Mesothelial cell of epicardium (in vitro differentiated cells): ENCODE measurements at regions not wholly inside any gene's neighbourhood (a gene's known extent, or its start where the extent isn't known, plus 50 kb on each side); places are given as distances from the start of the nearest gene placed in this dataset.
A peak's percentile ranks its signal among the peaks of the same experiment; 100 is the strongest.

Source experiments
- DNase-seq, 2 experiments: peaks; one replicate each; pipeline ENCODE4 v3.0.0; 2021; ENCODE audit warnings: low spot score in 2 of 2; ENCODE audit not compliant: unreplicated experiment in 2 of 2
- H3K27ac Mint-ChIP-seq: 2 replicates; pipeline ENCODE4 v1.8.0; 2021; ENCODE audit warnings: mixed read lengths
- H3K27me3 Mint-ChIP-seq: 2 replicates; pipeline ENCODE4 v1.8.0; 2021; ENCODE audit warnings: low read depth, mixed read lengths
- H3K36me3 Mint-ChIP-seq: 2 replicates; pipeline ENCODE4 v1.8.0; 2021; ENCODE audit warnings: mixed read lengths
- H3K4me1 Mint-ChIP-seq: 2 replicates; pipeline ENCODE4 v1.8.0; 2021; ENCODE audit warnings: mixed read lengths
- H3K4me3 Mint-ChIP-seq: 2 replicates; pipeline ENCODE4 v1.8.0; 2021; ENCODE audit warnings: mild to moderate bottlenecking, moderate library complexity, mixed read lengths
- H3K9me3 Mint-ChIP-seq: 2 replicates; pipeline ENCODE4 v1.8.0; 2021; ENCODE audit warnings: mixed read lengths
- TF ChIP-seq, protein P1 (sequence below): fragments of 200-600 bp; sonication (generic); IDR thresholded peaks from one replicate; pipeline ENCODE4 v1.5.0; 2021; ENCODE audit warnings: antibody characterized with exemption; ENCODE audit not compliant: unreplicated experiment

DNA sequence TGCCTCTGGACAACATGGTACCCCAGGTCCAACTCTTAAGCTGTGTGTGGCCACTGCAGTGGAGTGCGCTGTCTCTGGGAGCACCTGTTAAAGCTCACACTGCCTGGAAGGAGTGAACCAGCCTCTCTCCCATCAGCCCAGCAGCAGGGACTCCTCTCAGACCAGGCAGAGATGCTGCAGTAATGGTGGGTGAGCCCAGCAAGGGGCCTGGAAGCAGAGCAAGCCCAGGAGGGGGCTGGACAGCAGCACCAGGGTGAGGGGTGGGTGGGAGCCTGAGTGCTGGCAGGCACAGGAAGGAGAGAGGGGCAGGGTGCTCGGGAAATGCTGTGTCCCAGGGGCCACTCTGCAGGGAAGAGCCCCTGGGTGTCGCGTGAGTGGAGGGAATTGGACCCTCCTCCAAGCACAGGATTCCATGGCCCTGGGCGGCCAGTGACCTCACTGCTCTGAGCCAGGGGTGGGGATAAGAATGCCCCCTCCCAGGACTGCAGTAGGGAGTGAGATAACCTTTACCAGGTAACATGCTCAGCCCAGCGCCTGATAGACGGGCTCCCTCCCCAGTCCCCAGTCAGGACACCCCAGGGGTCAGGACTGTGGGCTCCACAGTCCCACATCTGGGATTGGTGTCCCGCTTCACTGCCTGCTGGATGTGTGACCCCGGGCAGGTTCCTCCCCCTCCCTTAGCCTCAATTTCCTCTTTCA lies 313.1 kb downstream of the MATN1 start:
- DNase-seq, result peak in 1 of 2 experiments; percentile 35

DNA sequence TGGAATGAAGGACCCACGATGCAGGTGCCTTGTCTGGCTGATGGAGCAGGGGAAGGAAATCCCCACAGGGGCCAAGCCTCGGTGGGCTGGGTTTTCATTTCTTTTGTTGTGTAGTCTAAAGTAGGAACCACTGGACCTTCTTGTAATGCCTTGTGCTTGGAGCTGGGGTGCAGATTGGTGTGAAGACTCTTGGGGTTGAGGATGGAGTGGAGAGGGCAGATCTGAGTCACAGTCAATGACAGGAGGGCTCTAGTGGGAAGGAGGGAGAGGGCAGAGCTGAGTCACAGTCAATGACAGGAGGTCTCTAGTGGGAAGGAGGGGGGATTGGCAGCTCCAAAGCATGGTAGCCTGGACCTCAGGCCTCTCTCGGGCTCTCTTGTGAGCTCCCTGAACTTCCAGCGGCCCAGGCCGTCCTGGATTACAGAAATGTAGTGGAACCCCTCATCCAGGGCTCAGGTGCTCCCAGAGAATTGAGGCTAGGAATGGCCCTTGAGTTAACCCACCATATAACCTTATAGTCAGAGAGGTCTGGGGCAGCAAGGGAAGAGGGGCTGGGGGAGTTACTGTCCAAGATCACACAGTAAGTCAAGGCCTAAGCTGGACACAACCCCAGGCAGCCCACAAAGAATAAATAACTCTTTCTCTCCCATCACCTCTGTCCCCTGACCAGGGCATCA lies 313.8 kb downstream of the MATN1 start:
- Mint-ChIP-seq H3K27me3 (peaks cover 23% of the 10 kb centered on the region), H3K9me3 (no peaks in the 10 kb centered on the region), H3K36me3 (no peaks in the 10 kb centered on the region), H3K4me1 (peaks cover 33% of the 10 kb centered on the region), H3K4me3 (no peak overlapping the region), H3K27ac (no peak overlapping the region)
- DNase-seq, result peak in 1 of 2 experiments; percentile 17
- TF ChIP-seq, protein P1, sequence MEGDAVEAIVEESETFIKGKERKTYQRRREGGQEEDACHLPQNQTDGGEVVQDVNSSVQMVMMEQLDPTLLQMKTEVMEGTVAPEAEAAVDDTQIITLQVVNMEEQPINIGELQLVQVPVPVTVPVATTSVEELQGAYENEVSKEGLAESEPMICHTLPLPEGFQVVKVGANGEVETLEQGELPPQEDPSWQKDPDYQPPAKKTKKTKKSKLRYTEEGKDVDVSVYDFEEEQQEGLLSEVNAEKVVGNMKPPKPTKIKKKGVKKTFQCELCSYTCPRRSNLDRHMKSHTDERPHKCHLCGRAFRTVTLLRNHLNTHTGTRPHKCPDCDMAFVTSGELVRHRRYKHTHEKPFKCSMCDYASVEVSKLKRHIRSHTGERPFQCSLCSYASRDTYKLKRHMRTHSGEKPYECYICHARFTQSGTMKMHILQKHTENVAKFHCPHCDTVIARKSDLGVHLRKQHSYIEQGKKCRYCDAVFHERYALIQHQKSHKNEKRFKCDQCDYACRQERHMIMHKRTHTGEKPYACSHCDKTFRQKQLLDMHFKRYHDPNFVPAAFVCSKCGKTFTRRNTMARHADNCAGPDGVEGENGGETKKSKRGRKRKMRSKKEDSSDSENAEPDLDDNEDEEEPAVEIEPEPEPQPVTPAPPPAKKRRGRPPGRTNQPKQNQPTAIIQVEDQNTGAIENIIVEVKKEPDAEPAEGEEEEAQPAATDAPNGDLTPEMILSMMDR, result no peak

More for the DNA sequence above, 313.1 kb downstream of the MATN1 start:
- no peaks in the 10 kb centered on the region for H3K9me3 Mint-ChIP-seq
- no peak overlapping the region for H3K4me3 Mint-ChIP-seq
- TF ChIP-seq, protein P1, result no peak
- peaks cover 33% of the 10 kb centered on the region for H3K4me1 Mint-ChIP-seq
- H3K36me3 Mint-ChIP-seq, result no peaks in the 10 kb centered on the region
- peaks cover 23% of the 10 kb centered on the region for H3K27me3 Mint-ChIP-seq
- H3K27ac Mint-ChIP-seq, result no peak overlapping the region

DNA sequence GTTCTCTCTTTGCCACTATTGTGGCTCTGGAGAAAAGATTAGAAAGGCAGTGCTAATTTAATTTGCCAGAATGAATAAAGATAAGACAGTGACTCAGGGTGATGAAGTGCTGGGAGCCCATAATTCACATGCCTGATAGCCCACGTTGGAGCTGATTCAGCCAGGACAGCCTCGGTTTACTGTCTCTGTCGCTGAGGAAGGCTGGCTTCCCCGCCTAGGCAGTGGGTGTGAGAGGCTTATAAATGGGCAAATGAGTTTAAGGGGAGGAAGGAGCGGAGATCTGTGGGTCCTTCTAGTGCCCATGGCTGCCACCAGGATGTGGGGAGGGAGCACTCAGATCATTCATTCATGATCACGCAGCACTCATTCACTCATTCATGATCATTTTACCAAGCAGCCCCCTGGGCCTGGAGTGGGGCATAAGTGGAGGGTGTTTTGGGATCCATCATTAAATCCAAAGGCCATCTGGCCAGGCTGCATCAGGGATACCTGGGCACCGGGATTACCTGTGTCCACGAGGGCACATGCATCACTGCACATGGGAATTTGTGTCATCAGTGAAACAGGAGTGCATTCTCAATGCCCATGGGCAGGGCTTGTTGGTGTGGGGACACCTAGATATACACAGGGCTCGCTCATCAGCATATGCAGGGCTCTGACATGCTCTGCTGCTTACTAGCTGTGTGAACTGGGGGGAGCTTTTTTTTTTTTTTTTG lies 315.4 kb downstream of the MATN1 start:
- H3K36me3 Mint-ChIP-seq, result no peaks in the 10 kb centered on the region
- TF ChIP-seq, protein P1, result no peak
- H3K27ac Mint-ChIP-seq, result no peak overlapping the region
- H3K27me3 Mint-ChIP-seq, result peaks cover 23% of the 10 kb centered on the region
- DNase-seq, result peak in 1 of 2 experiments; percentile 33
- H3K4me1 Mint-ChIP-seq, result peaks cover 40% of the 10 kb centered on the region
- no peaks in the 10 kb centered on the region for H3K9me3 Mint-ChIP-seq
- no peak overlapping the region for H3K4me3 Mint-ChIP-seq

DNA sequence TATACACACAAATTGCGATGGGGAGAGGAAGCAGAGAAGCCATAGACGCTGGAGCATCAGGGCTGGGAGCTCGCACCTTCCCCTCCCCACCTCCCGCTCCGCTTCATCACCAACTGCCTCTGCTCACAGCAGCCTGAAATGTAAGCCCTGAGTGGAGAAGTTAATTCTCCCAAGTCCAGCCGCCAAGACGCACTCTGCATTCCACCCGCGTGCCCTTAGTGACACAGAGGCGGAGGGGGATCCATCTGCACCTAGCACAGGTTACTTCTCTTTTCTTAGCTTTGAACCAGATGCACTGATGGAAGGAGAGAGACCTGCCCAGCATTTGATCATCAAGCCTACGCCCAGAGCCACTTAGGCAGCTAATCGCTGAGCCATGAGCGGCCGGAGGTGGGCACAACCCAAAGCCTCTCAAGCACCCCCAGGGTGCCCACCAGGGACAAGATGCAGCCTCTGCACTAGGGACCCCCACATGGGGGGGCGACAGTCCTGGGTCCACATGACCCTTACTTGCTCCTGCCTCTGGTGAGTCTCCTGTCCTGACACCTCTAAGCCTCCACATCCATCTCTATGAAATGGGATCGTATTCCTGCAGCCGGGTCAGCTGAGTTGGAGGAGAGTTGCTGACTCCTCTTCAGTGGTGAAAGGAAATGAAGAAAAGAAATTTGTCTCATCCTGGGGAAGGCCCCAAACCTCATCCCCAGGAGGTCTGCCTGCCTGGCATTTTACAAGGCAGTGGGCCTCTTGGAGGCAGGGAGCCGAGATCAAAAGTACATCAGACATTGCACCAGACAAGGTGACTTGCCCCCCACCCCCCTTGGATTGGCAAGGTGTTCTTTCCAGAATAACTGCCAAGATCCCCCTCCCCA lies 316.2 kb downstream of the MATN1 start:
- H3K9me3 Mint-ChIP-seq, result no peaks in the 10 kb centered on the region
- H3K4me1 Mint-ChIP-seq, result peaks cover 38% of the 10 kb centered on the region

More for the DNA sequence above, 316.2 kb downstream of the MATN1 start:
- H3K27me3 Mint-ChIP-seq, result peaks cover 23% of the 10 kb centered on the region
- H3K4me3 Mint-ChIP-seq, result no peak overlapping the region
- H3K36me3 Mint-ChIP-seq, result no peaks in the 10 kb centered on the region
- H3K27ac Mint-ChIP-seq, result no peak overlapping the region
- TF ChIP-seq, protein P1, result no peak
- DNase-seq, result peak in 1 of 2 experiments; percentile 39
